ENCODE measurements at regions not wholly inside any gene's neighbourhood (a gene's known extent, or its start where the extent isn't known, plus 50 kb on each side); places are given as distances from the start of the nearest gene placed in this dataset.

- TF ChIP-seq POLR2A (IDR thresholded peaks at IDR 0.05; ENCODE audit: low read depth, low read length) (no peak), TCF12 (IDR thresholded peaks at IDR 0.05; ENCODE audit: low read depth, low read length) (no peak), RAD21 (IDR thresholded peaks at IDR 0.05; ENCODE audit: insufficient read depth, low read depth, low read length) (no peak), REST (IDR thresholded peaks at IDR 0.05; ENCODE audit: low read depth, low read length) (no peak), IRF4 (IDR thresholded peaks at IDR 0.05; ENCODE audit: low read depth, low read length) (no peak), MYC (IDR thresholded peaks at IDR 0.05; ENCODE audit: insufficient read depth, insufficient read length, insufficient replicate concordance, low read length, severe bottlenecking) (no peak)
- TF ChIP-seq, protein P1, sequence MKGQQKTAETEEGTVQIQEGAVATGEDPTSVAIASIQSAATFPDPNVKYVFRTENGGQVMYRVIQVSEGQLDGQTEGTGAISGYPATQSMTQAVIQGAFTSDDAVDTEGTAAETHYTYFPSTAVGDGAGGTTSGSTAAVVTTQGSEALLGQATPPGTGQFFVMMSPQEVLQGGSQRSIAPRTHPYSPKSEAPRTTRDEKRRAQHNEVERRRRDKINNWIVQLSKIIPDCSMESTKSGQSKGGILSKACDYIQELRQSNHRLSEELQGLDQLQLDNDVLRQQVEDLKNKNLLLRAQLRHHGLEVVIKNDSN (IDR thresholded peaks at IDR 0.05; ENCODE audit: borderline replicate concordance, extremely low read length, insufficient read depth, low read depth, low read length): no peak
Measured at GRCh38 chr2:18055290-18055689, 176.8 kb downstream of the KCNS3 start.
